Liver (tissue), 8 donors: ENCODE measurements at regions not wholly inside any gene's neighbourhood (a gene's known extent, or its start where the extent isn't known, plus 50 kb on each side); places are given as distances from the start of the nearest gene placed in this dataset.

ENCODE experiments used
- DNase-seq: peaks from one replicate; pipeline ENCODE4 v3.0.0-alpha.2; 2017; ENCODE audit warnings: low spot score
- H3K27ac ChIP-seq, 2 donors: one replicate each; pipeline ENCODE4 v1.7.0; 2013; ENCODE audit warnings: inconsistent platforms in 2 of 2, low read length in 2 of 2, control low read depth in 1 of 2, low read depth in 1 of 2, mild to moderate bottlenecking in 1 of 2
- H3K27me3 ChIP-seq, 4 donors: one replicate each; pipeline versions ENCODE4 v1.6.1 to v1.7.0; 2013; ENCODE audit warnings: low read length in 3 of 4, inconsistent platforms in 1 of 4, mild to moderate bottlenecking in 1 of 4, moderate library complexity in 1 of 4; ENCODE audit not compliant: control insufficient read depth in 4 of 4, insufficient read depth in 4 of 4
- H3K36me3 ChIP-seq, 4 donors: one replicate each; pipeline versions ENCODE4 v1.6.1 to v1.7.0; 2013; ENCODE audit warnings: low read length in 3 of 4, mild to moderate bottlenecking in 3 of 4, low read depth in 1 of 4, moderate library complexity in 1 of 4; ENCODE audit not compliant: control insufficient read depth in 4 of 4, insufficient read depth in 3 of 4
- H3K4me1 ChIP-seq, 4 donors: one replicate each; pipeline versions ENCODE4 v1.6.1 to v1.7.0; 2013; ENCODE audit warnings: low read length in 3 of 4, mild to moderate bottlenecking in 3 of 4, moderate library complexity in 1 of 4; ENCODE audit not compliant: control insufficient read depth in 4 of 4, insufficient read depth in 4 of 4
- H3K4me3 ChIP-seq, 3 donors: one replicate each; pipeline versions ENCODE4 v1.6.1 to v1.7.0; 2013; ENCODE audit warnings: low read length in 3 of 3, control low read depth in 1 of 3, low read depth in 1 of 3, mild to moderate bottlenecking in 1 of 3
- H3K9ac ChIP-seq, 2 donors: one replicate each; pipeline ENCODE4 v1.7.0; 2013; ENCODE audit warnings: low read length in 2 of 2, mild to moderate bottlenecking in 2 of 2, moderate library complexity in 2 of 2, control low read depth in 1 of 2, low read depth in 1 of 2
- H3K9me3 ChIP-seq, 4 donors: one replicate each; pipeline versions ENCODE4 v1.6.1 to v1.7.0; 2013; ENCODE audit warnings: low read length in 3 of 4; ENCODE audit not compliant: control insufficient read depth in 4 of 4
- EGR1 ChIP-seq, 2 donors: IDR thresholded peaks; 2 replicates each; pipeline ENCODE4 v1.6.1; 2016 to 2018; ENCODE audit warnings: antibody characterized with exemption in 2 of 2, low read depth in 2 of 2
- FOXA1 ChIP-seq: IDR thresholded peaks from 2 replicates; pipeline ENCODE4 v1.6.1; 2016; ENCODE audit warnings: antibody characterized with exemption
- FOXA2 ChIP-seq: IDR thresholded peaks from 2 replicates; pipeline ENCODE4 v1.6.1; 2016; ENCODE audit warnings: antibody characterized with exemption
- GABPA ChIP-seq, 2 donors: IDR thresholded peaks in 1 of 2; conservative IDR thresholded peaks in 1 of 2; 2 replicates each; pipeline ENCODE4 v1.6.1; 2016; ENCODE audit warnings: antibody characterized with exemption in 2 of 2, mild to moderate bottlenecking in 1 of 2, moderate library complexity in 1 of 2
- HNF4A ChIP-seq, 2 donors: conservative IDR thresholded peaks; 2 replicates each; pipeline ENCODE4 v1.6.1; 2016; ENCODE audit warnings: antibody characterized with exemption in 2 of 2, mild to moderate bottlenecking in 2 of 2
- HNF4G ChIP-seq: IDR thresholded peaks from 2 replicates; pipeline ENCODE4 v1.6.1; 2016; ENCODE audit warnings: antibody characterized with exemption
- JUND ChIP-seq, 2 donors: IDR thresholded peaks; 2 replicates each; pipeline ENCODE4 v1.6.1; 2016; ENCODE audit warnings: antibody characterized with exemption in 2 of 2
- NR2F2 ChIP-seq: IDR thresholded peaks from 2 replicates; pipeline ENCODE4 v1.6.1; 2016; ENCODE audit warnings: antibody characterized with exemption
- RAD21 ChIP-seq, 2 donors: IDR thresholded peaks; 2 replicates each; pipeline ENCODE4 v1.6.1; 2016; ENCODE audit warnings: antibody characterized with exemption in 2 of 2, mild to moderate bottlenecking in 2 of 2
- RXRA ChIP-seq, 2 donors: IDR thresholded peaks; 2 replicates each; pipeline ENCODE4 v1.6.1; 2017 to 2018; ENCODE audit warnings: antibody characterized with exemption in 2 of 2, mild to moderate bottlenecking in 1 of 2
- SP1 ChIP-seq: IDR thresholded peaks from 2 replicates; pipeline ENCODE4 v1.6.1; 2018; ENCODE audit warnings: antibody characterized with exemption, mild to moderate bottlenecking
- TAF1 ChIP-seq: conservative IDR thresholded peaks from 2 replicates; pipeline ENCODE4 v1.6.1; 2016; ENCODE audit warnings: antibody characterized with exemption, mild to moderate bottlenecking
- YY1 ChIP-seq: IDR thresholded peaks from 2 replicates; pipeline ENCODE4 v1.6.1; 2016; ENCODE audit warnings: antibody characterized with exemption, mild to moderate bottlenecking
- WGBS: extraction: QIAGEN DNeasy Blood & Tissue Kit; methylation state at CpG from one replicate; pipeline ENCODE4 v1.1.7; 2013; 5-methylcytosine and 5-hydroxymethylcytosine counted together
- TF ChIP-seq, protein P1 (sequence below): IDR thresholded peaks from 2 replicates; pipeline ENCODE4 v1.6.1; 2016; ENCODE audit warnings: antibody characterized with exemption
- TF ChIP-seq, protein P2 (sequence below): fragments of 150-350 bp; IDR thresholded peaks from 2 replicates; pipeline ENCODE4 v1.5.1; 2017; ENCODE audit warnings: improper control_type of control experiment, low read depth, low read length; ENCODE audit not compliant: missing input control
- TF ChIP-seq, protein P3 (sequence below): IDR thresholded peaks from 2 replicates; pipeline ENCODE4 v1.6.1; 2016; ENCODE audit warnings: antibody characterized with exemption
- TF ChIP-seq, protein P4 (sequence below): IDR thresholded peaks from 2 replicates; pipeline ENCODE4 v1.6.1; 2016; ENCODE audit warnings: antibody characterized with exemption, mild to moderate bottlenecking
- TF ChIP-seq, protein P5 (sequence below): IDR thresholded peaks from 2 replicates; pipeline ENCODE4 v1.6.1; 2016; ENCODE audit warnings: antibody characterized with exemption
- donor health status: healthy.
- donor health status: healthy.
- donor health status: healthy.
- donor health status: healthy.
- donor health status: healthy.

DNA sequence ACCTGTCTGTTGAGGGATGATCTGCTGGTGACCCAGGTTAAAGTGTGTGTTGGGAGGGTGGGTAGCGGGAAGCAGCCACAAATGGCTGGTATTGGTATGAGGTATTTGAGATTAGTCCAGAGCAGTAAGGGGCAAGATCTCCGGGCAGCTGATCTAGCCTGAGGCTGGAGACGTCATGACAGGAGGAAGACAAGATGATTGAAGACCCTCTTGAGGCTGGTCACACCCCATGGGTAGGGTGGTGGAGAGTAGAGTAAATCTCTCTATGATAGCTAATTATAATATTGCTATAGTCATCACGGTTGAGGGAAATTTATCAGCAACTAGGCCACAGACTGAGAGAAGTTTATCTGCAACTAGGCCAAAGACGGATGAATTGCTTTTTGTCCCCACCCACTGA lies 128.5 kb downstream of the CDCA7 start (continued):
- TF ChIP-seq EGR1 (IDR thresholded peaks at IDR 0.05; ENCODE audit: low read depth in 2 of 2) (no peak), HNF4G (no peak), SP1 (no peak), HNF4A (conservative IDR thresholded peaks at IDR 0.05) (no peak)

DNA sequence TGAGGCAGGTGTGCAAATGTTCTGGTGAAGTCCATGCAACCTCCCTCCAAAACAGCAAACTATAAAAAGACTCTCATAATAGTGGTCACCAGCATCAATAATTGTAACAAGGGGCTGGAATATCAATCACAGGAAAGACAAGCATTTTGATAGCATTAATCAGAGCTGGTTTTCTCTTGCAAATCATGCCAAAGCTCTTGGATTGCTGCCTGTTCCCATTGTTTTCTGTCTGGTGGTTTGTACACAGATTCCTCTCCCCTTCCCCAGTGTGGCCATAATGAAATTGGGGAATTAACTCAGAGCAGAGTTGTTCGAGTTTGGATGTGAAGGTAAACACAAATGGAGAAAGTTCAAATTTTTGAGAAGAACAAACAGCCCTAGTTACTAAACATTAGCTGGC lies 134.2 kb downstream of the CDCA7 start:
- Histone ChIP-seq H3K36me3 (no peaks in the 10 kb centered on the region), H3K4me1 (no peaks in the 10 kb centered on the region), H3K27me3 (no peaks in the 10 kb centered on the region), H3K9ac (no peak overlapping the region), H3K4me3 (no peak overlapping the region), H3K27ac (no peak overlapping the region), H3K9me3 (no peaks in the 10 kb centered on the region)
- no peak for DNase-seq
- 24% methylated on average over 1 of the region's 1 CpG for WGBS
- TF ChIP-seq FOXA2 (no peak), GABPA (IDR thresholded peaks at IDR 0.05 in 1 of 2, conservative IDR thresholded peaks at IDR 0.05 in 1 of 2) (no peak), TAF1 (no peak), FOXA1 (no peak), RAD21 (IDR thresholded peaks at IDR 0.05) (no peak), JUND (IDR thresholded peaks at IDR 0.05) (no peak), SP1 (no peak)

DNA sequence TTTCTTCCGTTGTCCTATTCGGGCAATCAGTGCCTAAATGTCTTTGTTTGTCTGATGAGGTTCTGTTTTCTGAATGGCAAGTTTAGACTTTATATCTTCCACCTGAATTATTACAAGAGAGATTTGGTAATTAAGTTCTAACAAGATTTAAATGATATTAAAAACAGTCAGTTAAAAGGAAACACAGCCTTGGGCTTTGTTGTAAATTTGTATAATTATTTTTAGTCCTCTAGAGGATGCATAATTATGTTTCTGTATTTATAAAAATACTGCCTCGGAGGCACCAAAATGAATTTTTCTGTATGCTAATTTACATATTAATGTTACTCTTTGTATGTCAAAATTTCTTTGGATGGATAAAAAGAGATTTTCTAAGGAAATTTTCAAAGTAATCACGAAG lies 136.7 kb downstream of the CDCA7 start:
- no peak overlapping the region for H3K27ac ChIP-seq
- H3K4me1 ChIP-seq: no peaks in the 10 kb centered on the region
- H3K9me3 ChIP-seq: no peaks in the 10 kb centered on the region
- DNase-seq: no peak
- no peak overlapping the region for H3K9ac ChIP-seq
- WGBS: 88% methylated on average over 4 of the region's 4 CpGs
- H3K4me3 ChIP-seq: no peak overlapping the region
- no peaks in the 10 kb centered on the region for H3K36me3 ChIP-seq
- H3K27me3 ChIP-seq: no peaks in the 10 kb centered on the region
- no peak for TF ChIP-seq EGR1 (IDR thresholded peaks at IDR 0.05; ENCODE audit: low read depth in 2 of 2)
- TF ChIP-seq RXRA (IDR thresholded peaks at IDR 0.05): no peak
- no peak for TF ChIP-seq FOXA1

DNA sequence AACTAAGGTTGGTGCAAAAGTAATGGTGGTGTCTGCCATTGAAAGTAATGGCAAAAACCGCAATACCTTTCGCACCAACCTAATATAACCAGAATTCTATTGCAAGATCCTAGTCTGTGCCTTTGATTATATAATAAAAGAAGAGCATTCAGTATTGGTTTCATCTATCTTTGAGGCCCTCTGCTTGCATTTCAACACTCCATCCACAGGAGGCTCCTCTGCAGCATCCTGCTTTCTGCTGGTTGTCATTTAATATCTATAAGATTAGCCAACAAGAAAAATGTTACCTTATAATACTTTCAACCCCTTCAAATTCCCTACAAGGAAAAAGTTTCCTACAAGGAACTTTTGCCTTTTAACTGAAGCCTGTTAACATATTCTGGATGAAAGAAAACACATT lies 139.2 kb downstream of the CDCA7 start:
- over 99% methylated on average over 2 of the region's 2 CpGs for WGBS
- H3K27me3 ChIP-seq: no peaks in the 10 kb centered on the region
- no peak overlapping the region for H3K27ac ChIP-seq
- TF ChIP-seq RAD21 (IDR thresholded peaks at IDR 0.05): no peak
- TF ChIP-seq HNF4A (conservative IDR thresholded peaks at IDR 0.05): no peak
- TF ChIP-seq, protein P1, sequence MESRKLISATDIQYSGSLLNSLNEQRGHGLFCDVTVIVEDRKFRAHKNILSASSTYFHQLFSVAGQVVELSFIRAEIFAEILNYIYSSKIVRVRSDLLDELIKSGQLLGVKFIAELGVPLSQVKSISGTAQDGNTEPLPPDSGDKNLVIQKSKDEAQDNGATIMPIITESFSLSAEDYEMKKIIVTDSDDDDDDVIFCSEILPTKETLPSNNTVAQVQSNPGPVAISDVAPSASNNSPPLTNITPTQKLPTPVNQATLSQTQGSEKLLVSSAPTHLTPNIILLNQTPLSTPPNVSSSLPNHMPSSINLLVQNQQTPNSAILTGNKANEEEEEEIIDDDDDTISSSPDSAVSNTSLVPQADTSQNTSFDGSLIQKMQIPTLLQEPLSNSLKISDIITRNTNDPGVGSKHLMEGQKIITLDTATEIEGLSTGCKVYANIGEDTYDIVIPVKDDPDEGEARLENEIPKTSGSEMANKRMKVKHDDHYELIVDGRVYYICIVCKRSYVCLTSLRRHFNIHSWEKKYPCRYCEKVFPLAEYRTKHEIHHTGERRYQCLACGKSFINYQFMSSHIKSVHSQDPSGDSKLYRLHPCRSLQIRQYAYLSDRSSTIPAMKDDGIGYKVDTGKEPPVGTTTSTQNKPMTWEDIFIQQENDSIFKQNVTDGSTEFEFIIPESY: no peak
- TF ChIP-seq FOXA1: no peak
- TF ChIP-seq, protein P2, sequence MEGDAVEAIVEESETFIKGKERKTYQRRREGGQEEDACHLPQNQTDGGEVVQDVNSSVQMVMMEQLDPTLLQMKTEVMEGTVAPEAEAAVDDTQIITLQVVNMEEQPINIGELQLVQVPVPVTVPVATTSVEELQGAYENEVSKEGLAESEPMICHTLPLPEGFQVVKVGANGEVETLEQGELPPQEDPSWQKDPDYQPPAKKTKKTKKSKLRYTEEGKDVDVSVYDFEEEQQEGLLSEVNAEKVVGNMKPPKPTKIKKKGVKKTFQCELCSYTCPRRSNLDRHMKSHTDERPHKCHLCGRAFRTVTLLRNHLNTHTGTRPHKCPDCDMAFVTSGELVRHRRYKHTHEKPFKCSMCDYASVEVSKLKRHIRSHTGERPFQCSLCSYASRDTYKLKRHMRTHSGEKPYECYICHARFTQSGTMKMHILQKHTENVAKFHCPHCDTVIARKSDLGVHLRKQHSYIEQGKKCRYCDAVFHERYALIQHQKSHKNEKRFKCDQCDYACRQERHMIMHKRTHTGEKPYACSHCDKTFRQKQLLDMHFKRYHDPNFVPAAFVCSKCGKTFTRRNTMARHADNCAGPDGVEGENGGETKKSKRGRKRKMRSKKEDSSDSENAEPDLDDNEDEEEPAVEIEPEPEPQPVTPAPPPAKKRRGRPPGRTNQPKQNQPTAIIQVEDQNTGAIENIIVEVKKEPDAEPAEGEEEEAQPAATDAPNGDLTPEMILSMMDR: no peak
- TF ChIP-seq GABPA (IDR thresholded peaks at IDR 0.05 in 1 of 2, conservative IDR thresholded peaks at IDR 0.05 in 1 of 2): no peak
- no peak for TF ChIP-seq HNF4G
- TF ChIP-seq, protein P3, sequence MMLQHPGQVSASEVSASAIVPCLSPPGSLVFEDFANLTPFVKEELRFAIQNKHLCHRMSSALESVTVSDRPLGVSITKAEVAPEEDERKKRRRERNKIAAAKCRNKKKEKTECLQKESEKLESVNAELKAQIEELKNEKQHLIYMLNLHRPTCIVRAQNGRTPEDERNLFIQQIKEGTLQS: no peak
- TF ChIP-seq, protein P4, sequence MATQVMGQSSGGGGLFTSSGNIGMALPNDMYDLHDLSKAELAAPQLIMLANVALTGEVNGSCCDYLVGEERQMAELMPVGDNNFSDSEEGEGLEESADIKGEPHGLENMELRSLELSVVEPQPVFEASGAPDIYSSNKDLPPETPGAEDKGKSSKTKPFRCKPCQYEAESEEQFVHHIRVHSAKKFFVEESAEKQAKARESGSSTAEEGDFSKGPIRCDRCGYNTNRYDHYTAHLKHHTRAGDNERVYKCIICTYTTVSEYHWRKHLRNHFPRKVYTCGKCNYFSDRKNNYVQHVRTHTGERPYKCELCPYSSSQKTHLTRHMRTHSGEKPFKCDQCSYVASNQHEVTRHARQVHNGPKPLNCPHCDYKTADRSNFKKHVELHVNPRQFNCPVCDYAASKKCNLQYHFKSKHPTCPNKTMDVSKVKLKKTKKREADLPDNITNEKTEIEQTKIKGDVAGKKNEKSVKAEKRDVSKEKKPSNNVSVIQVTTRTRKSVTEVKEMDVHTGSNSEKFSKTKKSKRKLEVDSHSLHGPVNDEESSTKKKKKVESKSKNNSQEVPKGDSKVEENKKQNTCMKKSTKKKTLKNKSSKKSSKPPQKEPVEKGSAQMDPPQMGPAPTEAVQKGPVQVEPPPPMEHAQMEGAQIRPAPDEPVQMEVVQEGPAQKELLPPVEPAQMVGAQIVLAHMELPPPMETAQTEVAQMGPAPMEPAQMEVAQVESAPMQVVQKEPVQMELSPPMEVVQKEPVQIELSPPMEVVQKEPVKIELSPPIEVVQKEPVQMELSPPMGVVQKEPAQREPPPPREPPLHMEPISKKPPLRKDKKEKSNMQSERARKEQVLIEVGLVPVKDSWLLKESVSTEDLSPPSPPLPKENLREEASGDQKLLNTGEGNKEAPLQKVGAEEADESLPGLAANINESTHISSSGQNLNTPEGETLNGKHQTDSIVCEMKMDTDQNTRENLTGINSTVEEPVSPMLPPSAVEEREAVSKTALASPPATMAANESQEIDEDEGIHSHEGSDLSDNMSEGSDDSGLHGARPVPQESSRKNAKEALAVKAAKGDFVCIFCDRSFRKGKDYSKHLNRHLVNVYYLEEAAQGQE: no peak
- TF ChIP-seq, protein P5, sequence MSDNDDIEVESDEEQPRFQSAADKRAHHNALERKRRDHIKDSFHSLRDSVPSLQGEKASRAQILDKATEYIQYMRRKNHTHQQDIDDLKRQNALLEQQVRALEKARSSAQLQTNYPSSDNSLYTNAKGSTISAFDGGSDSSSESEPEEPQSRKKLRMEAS: no peak
- no peak for TF ChIP-seq EGR1 (IDR thresholded peaks at IDR 0.05; ENCODE audit: low read depth in 2 of 2)
- no peak for TF ChIP-seq FOXA2
- TF ChIP-seq NR2F2: no peak
- no peak for TF ChIP-seq YY1
- TF ChIP-seq SP1: no peak
- no peak for TF ChIP-seq JUND (IDR thresholded peaks at IDR 0.05)
- no peak for TF ChIP-seq TAF1
- TF ChIP-seq RXRA (IDR thresholded peaks at IDR 0.05): no peak
- H3K4me3 ChIP-seq: no peak overlapping the region
- H3K4me1 ChIP-seq: no peaks in the 10 kb centered on the region
- no peak overlapping the region for H3K9ac ChIP-seq
- DNase-seq: no peak
- H3K9me3 ChIP-seq: no peaks in the 10 kb centered on the region
- H3K36me3 ChIP-seq: no peaks in the 10 kb centered on the region
